Neural progenitor cell (in vitro differentiated cells): ENCODE measurements at regions not wholly inside any gene's neighbourhood (a gene's known extent, or its start where the extent isn't known, plus 50 kb on each side); places are given as distances from the start of the nearest gene placed in this dataset.

Experiments
- CTCF ChIP-seq: fragments of 200-600 bp; sonication (generic); IDR thresholded peaks from 2 replicates; pipeline ENCODE4 v1.5.1; 2017; ENCODE audit warnings: antibody characterized with exemption, mild to moderate bottlenecking
- EZH2 ChIP-seq: fragments of 200-600 bp; sonication (generic); IDR thresholded peaks from 2 replicates; pipeline ENCODE4 v1.6.1; 2017; ENCODE audit warnings: antibody characterized with exemption, mild to moderate bottlenecking, moderate library complexity

GRCh38 chr13:33745370-33746324 lies 72.3 kb upstream of the RFC3 start:
- no peak for TF ChIP-seq CTCF
- no peak for TF ChIP-seq EZH2
